NCI-H345 treated with DMSO at 0.1 percent for 48 hours (cell line): ENCODE measurements at regions not wholly inside any gene's neighbourhood (a gene's known extent, or its start where the extent isn't known, plus 50 kb on each side); places are given as distances from the start of the nearest gene placed in this dataset.

Experiments used
- DNase-seq: peaks from one replicate; lab custom pipeline; 2025; ENCODE audit not compliant: unreplicated experiment; lab: John Stamatoyannopoulos, UW

- DNase-seq: no peak
These were observed 611.1 kb downstream of the BRINP3 start for GRCh38 chr1:189866606-189867005.

- DNase-seq: no peak
These were observed 609.6 kb downstream of the BRINP3 start for GRCh38 chr1:189868021-189868420.

- no peak for DNase-seq
These were observed 602.8 kb downstream of the BRINP3 start for GRCh38 chr1:189874715-189875435.

DNA sequence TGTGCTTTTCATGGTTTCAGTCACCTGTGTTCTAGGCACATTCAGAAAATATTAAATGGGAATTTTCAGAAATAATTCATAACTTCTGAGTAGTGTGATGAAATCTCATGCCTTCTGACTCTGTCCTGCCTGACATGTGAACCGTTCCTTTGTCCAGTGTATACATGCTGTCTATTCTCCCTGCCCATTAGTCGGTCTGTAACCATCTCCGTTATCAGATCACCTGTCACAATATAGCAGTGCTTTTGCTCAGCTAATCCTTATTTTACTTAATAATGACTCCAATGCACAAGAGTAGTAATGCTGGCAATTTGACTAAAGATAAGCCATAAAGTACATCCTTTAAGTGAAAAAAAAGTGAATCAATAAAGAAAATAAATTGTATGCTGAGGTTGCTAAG, 597.5 kb downstream of the BRINP3 start:
- no peak for DNase-seq

DNA sequence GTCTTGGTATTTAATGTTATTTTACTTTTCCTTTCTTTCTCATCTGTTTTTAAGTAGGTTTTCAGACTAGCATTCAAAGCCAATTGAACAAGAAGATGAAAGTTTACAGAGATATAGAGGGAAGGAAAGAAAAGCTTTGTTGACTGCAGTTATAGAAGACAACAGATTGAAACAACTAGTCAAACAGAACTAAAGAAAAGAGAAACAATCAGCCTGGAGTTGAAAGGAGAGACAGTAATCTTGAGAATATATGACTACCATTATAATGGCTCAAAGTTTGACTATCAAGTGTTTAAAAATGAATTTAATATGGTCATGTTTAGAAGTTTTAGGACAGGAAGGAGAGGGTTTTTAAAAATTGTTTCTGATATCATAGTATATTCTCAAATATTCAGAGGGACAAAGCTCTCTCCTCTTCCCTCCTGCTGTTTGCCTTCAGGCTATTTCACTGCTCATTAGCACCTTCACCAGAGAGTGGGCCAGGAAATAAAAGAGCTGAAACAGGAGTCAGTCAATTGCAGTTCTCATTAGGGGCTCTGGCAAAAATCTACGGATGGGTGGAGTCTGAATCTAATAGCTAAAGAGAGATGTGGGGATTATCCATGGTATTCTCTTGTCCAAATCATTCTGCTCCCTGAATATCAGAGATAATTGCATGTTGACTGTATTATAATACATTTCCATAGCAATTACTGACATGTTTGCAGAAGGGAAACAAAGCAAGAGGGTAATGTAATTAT, 577.8 kb downstream of the BRINP3 start:
- DNase-seq: peak; percentile 2

GRCh38 chr1:189904509-189904908, 573.2 kb downstream of the BRINP3 start:
- no peak for DNase-seq

GRCh38 chr1:189908113-189908512, 569.6 kb downstream of the BRINP3 start:
- no peak for DNase-seq

- DNase-seq: no peak
These were observed 556.1 kb downstream of the BRINP3 start for GRCh38 chr1:189921613-189922012.

DNA sequence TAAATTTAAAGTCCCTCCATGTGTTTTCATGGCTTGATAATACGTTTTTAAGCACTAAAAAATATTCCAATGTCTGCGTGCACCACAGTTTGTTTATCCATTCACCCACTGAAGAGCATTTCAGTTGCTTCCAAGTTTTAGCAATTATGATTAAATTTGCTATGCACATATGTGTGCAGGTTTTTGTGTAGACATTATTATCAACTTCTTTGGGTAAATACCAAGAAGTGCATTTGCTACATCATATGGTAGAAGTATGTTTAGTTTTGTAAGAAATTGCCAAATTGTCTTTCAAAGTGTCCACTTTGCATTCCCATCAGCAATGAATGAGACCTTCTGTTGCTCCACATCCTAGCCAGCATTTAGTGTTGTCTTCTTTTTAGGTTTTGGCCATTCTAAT, 550.0 kb downstream of the BRINP3 start:
- DNase-seq: no peak

- DNase-seq: no peak
These were observed 548.1 kb downstream of the BRINP3 start for GRCh38 chr1:189929501-189930099.

DNA sequence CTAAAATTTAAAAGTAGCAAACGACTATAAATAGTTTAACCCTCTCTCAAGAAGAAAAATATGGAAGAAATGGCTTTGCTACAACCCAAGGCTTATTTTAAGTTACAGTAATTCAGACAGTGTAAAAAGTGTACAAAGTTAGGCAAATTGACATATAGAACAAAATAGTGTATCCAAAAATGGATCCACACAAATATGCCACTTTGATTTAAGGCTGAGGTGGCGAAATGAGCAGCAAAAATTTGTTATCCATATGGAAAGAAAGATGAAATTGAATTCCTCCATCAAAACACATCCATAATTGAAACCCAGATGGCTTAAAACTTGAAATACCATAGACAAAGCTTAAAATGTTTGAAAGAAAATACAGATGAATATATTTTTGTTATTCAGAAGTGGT, 540.8 kb downstream of the BRINP3 start:
- no peak for DNase-seq

DNA sequence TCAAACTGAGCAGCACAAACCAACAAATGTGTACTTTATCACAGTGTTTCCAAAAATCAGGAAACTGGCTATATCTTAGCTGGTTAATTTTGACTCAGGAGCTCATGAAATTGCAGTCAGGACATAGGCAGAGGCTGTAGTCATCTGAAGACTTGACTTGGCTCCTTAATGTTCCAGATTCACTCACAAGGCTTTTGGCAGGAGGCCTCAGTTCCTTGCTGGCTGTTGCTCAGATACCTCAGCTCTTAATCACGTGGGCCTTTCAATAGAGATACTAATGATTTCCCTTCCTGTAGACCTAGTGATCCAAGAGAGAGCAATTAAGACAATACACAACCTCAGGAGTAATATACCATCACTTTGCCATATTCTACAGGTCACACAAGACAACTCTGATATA, 537.7 kb downstream of the BRINP3 start:
- DNase-seq: no peak

GRCh38 chr1:189941922-189942321, 535.7 kb downstream of the BRINP3 start:
- DNase-seq: no peak

- DNase-seq: no peak
These were observed 518.9 kb downstream of the BRINP3 start for GRCh38 chr1:189958756-189959155.

DNA sequence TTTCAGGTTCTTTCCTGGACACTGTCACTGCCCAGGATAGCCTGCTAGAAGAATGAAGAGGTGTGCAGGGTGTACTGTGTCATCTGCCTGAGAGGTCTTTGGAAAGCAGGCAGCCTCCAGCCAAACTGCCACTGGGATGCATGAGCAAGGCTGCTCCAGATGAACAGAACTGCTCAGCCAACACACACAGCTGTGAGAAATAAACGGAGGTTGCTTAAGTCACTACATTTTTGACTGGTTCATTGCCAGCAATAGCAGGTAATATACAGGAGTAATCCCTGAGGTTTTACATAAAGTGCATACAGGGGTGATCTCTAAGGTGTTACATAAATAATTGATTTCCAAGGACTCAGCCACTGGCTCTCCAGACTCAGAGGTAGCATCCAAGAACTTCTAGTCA, 516.9 kb downstream of the BRINP3 start:
- no peak for DNase-seq

DNA sequence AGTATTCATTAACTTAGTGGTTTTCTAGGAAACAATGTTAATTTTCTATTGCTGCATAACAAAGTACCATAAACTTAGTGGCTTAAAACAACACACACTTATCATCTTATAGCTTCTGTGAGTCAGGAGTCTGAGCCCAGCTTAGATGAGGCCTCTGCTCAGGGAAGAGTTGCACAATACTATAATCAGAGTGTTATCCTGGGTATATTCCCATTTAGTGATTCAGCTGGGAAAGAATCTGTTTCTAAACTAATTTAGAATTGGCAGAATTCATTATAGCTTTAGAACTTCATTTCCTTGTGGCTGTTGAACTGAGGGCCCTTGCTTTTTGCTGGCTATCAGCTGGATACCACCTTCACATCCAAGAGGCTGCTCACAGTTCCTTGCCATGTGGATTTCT, 515.5 kb downstream of the BRINP3 start:
- DNase-seq: no peak

- DNase-seq: no peak
These were observed 507.1 kb downstream of the BRINP3 start for GRCh38 chr1:189970331-189971230.

GRCh38 chr1:189971656-189972055, 506.0 kb downstream of the BRINP3 start:
- no peak for DNase-seq

DNA sequence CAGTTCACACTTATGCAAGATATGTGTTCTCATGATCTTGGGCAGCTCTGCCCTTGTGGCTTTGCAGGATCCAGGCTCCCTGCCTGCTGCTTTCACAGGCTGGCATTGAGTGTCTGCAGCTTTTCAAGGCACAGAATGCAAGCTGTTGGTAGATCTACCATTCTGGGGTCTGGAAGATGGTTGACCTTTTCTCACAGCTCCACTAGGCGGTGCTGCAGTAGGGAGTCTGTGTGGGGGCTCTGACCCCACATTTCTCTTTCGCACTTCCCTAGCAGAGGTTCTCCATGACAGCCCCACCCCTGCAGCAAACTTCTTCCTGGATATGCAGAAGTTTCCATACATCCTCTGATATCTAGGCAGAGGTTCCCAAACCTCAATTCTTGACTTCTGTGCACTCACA, 500.5 kb downstream of the BRINP3 start:
- no peak for DNase-seq

- DNase-seq: no peak
These were observed 494.3 kb downstream of the BRINP3 start for GRCh38 chr1:189983166-189983890.

DNA sequence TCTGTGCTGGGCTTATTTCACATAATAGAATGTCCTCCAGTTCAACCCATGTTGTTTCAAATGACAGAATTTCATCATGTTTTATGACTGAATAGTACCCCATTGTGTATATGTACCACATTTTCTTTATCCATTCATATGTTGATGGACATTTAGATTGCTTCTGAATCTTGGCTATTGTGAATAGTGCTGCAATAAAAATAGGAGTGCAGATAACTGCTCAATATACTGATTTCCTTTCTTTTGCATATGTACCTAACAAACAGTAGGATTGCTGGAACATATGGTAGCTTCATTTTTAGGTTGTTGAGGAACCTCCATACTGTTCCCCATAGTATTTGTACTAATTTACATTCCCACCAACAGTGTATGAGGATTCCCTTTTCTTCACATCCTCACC, 491.1 kb downstream of the BRINP3 start:
- DNase-seq: no peak
